ENCODE measurements at regions not wholly inside any gene's neighbourhood (a gene's known extent, or its start where the extent isn't known, plus 50 kb on each side); places are given as distances from the start of the nearest gene placed in this dataset.
"Not testable (repeated sequence)": the region's sequence is repeated elsewhere in the genome, so short reads cannot be mapped to it uniquely, and the experiment has no call there.

DNA sequence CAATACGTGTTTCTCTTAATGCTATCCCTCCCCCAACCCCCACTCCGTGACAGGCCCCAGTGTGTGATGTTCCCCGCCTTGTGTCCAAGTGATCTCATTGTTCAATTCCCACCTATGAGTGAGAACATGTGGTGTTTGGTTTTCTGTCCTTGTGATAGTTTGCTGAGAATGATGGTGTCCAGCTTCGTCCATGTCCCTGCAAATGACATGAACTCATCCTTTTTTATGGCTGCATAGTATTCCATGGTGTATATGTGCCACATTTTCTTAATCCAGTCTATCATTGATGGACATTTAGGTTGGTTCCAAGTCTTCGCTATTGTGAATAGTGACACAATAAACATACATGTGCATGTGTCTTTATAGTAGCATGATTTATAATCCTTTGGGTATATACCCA, 52.5 kb downstream of the KIAA0408 start:
- H3K4me1 ChIP-seq (replicated peaks in 1 of 2); H3K27ac ChIP-seq; in situ Hi-C loops (cut with MboI; ENCODE audit: low pct_unique_long_range_greater_than_20kb in 2 of 9, low sequenced_read_pairs in 9 of 9, unreplicated experiment in 9 of 9); H3K4me3 ChIP-seq; ATAC-seq (replicated peaks in 6 of 8): not testable (repeated sequence)
- WGBS, 10 experiments = 92 to 100% (median 97%) methylated on average over 1 to 3 of the region's 5 CpGs; no CpG with 5 or more reads in 6 of the 10 experiments

DNA sequence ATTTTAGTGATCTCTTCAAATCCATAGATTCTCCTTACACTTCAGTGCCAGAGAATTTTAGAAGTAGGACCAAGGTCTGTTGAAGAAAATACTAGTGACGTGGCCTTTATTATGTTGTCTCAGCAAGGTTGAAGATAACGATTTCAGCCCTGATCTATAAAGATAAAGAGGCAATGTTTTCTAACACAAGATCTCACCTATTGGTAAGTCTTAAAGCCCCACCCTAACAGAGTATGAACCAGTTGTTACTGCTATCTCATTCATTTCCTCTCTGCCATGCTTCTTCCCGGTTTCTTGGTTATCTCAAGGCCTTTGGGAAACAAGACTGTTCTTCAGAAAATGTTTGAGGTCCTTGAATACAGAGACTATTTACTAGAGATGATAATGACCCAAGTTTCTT, 53.1 kb downstream of the KIAA0408 start:
- WGBS, 10 experiments = 55 to 100% (median 92%) methylated on average over 2 to 3 of the region's 3 CpGs
- no peak for ATAC-seq (replicated peaks in 6 of 8)
- Histone ChIP-seq H3K4me3 (no peak overlapping the region), H3K27ac (no peak overlapping the region), H3K4me1 (replicated peaks in 1 of 2) (no peaks in the 10 kb centered on the region)
- in situ Hi-C loops (cut with MboI; ENCODE audit: low pct_unique_long_range_greater_than_20kb in 2 of 9, low sequenced_read_pairs in 9 of 9, unreplicated experiment in 9 of 9) = no loop called here

DNA sequence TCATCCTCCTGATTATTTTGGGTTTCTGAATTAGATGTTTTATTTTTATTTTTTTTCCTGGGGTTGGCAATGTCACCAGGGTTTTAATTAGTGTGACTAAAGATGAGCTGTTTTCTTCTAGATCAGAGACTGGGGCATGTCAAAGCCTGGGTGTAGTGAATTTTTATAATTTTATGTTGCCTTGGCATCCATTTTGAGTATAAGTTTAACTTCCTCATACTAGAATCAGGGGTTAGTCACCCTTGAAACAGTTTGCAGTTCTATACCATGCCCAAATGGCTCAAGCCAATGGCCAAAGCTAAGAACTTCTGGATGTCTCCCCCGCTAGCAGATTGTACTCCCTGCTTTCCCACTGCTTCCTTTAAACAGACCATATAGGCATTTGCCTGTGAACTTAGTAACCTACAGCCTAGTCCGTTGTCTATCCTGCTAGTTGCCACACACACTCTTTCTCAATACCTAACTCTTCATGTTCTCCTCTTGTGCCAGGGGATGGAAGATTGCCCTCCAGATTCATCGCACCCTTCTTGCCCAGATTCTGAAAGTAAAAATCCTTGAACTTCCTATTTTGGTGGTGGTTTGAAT, 54.5 kb downstream of the KIAA0408 start:
- H3K4me1 ChIP-seq (replicated peaks in 1 of 2) = no peaks in the 10 kb centered on the region
- H3K27ac ChIP-seq = no peak overlapping the region
- no peak overlapping the region for H3K4me3 ChIP-seq
- no peak for ATAC-seq (replicated peaks in 6 of 8)
- in situ Hi-C loops (cut with MboI; ENCODE audit: low pct_unique_long_range_greater_than_20kb in 2 of 9, low sequenced_read_pairs in 9 of 9, unreplicated experiment in 9 of 9) = no loop called here
- 67 to 100% (median 82%) methylated on average over 1 to 3 of the region's 3 CpGs for WGBS, 10 experiments

DNA sequence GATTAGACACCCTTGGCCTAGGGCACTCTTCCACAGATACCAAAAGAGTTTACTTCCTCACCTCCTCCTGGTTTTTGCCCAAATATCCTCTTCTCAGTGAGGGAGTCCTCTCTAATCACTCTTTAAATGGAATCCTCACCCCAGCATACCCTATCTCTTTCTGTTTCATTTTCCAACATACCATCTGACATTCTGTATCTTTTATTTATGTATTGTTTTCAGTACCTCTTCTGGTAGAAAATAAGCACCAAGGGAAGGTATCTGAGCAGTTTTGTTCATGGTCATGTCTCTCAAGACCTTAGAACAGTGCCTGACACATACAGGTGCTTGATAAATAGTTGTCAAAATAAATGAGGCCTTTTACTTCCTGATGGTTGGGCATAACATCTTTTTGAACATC, 55.1 kb downstream of the KIAA0408 start:
- no peak overlapping the region for H3K4me3 ChIP-seq
- in situ Hi-C loops (cut with MboI; ENCODE audit: low pct_unique_long_range_greater_than_20kb in 2 of 9, low sequenced_read_pairs in 9 of 9, unreplicated experiment in 9 of 9) = no loop called here

DNA sequence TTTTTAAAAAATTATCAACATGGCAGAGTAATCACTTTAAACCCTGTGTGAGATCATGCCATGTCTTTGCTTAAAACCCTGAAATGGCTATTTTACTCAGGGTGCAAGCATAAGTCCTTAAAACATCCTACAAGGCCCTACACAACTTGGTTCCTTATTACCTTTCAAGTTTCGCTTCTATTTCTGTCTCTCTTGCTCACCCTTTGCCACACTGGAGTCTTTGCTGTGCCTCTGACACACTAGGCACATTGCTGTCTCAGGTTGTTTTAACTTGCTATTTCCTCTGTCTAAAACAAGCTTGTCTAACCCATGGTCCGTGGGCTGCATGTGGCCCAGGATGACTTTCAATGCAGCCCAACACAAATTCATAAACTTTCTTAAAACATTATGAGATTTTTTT, 55.6 kb downstream of the KIAA0408 start:
- 57 to 100% (median 82%) methylated on average over 1 to 2 of the region's 2 CpGs for WGBS, 10 experiments
- Histone ChIP-seq H3K4me3 (no peak overlapping the region), H3K27ac (no peak overlapping the region), H3K4me1 (replicated peaks in 1 of 2) (no peaks in the 10 kb centered on the region)
- no peak for ATAC-seq (replicated peaks in 6 of 8)
- in situ Hi-C loops (cut with MboI; ENCODE audit: low pct_unique_long_range_greater_than_20kb in 2 of 9, low sequenced_read_pairs in 9 of 9, unreplicated experiment in 9 of 9) = no loop called here

More for the DNA sequence above, 55.1 kb downstream of the KIAA0408 start:
- ATAC-seq (replicated peaks in 6 of 8) = no peak
- no peak overlapping the region for H3K27ac ChIP-seq
- H3K4me1 ChIP-seq (replicated peaks in 1 of 2) = no peaks in the 10 kb centered on the region

DNA sequence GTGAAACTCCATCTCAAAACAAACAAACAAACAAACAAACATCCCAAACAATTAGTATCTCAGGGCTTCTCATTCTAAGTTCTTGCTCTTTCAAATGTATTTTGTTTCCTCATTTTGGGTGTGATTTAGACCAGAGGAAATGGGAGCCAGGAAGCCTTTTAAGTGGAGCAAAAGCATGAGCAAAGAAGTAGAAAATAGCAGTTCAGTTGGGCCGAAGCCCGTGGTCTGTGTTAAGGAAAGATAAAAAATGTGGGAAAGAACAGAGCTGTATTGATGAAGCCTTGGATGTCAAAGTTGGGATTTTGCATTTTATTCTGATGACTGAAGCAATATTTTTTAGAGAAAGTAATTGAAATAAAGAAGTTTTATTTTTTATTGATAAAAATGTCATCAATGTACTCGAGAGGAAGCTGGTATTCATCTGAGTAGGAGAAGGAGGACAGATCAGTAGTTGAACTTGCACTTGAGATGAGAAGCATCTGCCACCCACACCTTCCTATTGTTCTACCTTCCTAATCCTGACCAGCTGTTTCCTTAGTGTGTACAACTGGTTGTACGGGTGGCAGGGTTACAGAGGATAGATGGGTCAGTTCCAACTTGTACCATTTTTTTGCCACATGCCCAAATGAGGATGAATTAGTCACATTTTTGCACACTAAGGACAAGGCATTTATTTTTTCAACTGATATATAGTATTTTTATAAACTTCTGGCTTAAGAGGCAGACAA, 56.1 kb downstream of the KIAA0408 start:
- no peak overlapping the region for H3K4me3 ChIP-seq
- no peak overlapping the region for H3K27ac ChIP-seq
- WGBS, 10 experiments = 41 to 100% (median 86%) methylated on average over 2 to 4 of the region's 4 CpGs
- in situ Hi-C loops (cut with MboI; ENCODE audit: low pct_unique_long_range_greater_than_20kb in 2 of 9, low sequenced_read_pairs in 9 of 9, unreplicated experiment in 9 of 9) = no loop called here
- ATAC-seq (replicated peaks in 6 of 8) = no peak
- peaks cover 0 to 1% of the 10 kb centered on the region in 2 donors for H3K4me1 ChIP-seq (replicated peaks in 1 of 2)

DNA sequence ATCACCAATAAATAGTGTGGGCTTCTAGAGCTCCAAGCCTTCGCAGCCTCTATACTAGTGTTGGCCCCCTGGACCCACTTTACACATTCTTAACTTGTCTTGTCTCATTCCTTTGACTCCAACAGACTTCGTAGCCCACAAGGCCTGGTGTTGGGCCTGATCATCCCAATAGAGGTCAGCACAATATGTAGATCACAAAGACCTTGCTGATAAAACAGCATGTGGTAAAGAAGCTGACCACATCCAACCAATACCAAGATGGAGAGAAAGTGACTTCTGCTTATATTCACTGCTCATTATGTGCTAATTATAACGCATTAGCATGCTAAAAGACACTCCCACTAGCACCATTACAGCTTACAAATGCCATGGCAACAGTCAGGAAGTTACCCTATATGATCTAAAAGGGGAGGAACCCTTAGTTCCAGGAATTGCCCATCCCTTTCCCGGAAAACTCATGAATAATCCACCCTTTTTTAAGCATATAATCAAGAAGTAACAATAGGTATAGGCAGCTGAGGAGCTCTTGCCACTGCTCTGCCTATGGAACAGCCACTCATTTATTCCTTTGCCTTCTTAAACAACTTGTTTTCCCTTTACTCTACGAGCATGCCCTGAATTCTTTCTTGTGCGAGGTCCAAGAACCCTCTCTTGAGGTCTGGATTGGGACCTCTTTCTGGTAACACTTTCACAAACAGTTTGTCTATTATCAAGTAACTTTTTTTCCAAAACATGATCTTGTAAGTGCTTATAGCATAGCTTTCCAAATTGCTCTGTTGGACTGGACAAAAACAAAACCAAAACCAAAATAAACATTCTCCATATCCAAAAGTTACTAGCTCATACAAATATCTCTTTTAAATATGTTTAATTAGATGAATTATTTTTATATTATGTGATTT, 54.6 kb upstream of the ECHDC1 start:
- H3K4me1 ChIP-seq (replicated peaks in 1 of 2) = peaks cover 0 to 2% of the 10 kb centered on the region in 2 donors
- peak in 5 of 8 experiments; percentile 18 to 97 (median 95) for ATAC-seq (replicated peaks in 6 of 8)
- 29 to 100% (median 68%) methylated on average over 1 to 6 of the region's 6 CpGs for WGBS, 10 experiments
- no peak overlapping the region for H3K4me3 ChIP-seq
- no peak overlapping the region for H3K27ac ChIP-seq
- in situ Hi-C loops (cut with MboI; ENCODE audit: low pct_unique_long_range_greater_than_20kb in 2 of 9, low sequenced_read_pairs in 9 of 9, unreplicated experiment in 9 of 9) = no loop called here

DNA sequence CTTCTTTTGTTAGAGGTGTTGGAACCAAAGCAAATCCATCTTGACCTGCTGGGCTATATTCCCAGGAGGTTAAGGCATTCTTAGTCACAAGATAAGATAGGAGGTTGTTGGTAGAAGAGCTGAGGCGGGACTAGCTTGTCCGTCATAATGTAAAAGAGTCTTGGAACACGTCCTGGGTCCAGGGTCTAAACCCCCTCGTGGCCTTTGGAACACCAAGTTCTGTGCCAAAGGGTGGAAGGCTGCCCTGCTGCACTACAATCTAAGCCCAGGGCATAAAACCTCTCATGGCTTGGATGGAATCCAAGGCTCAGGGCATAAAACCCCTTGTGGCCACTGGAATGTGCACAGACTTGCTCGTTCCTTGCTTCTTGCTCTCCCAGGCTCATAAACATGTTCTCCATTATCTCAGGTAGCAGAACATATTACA, 53.8 kb upstream of the ECHDC1 start:
- ATAC-seq (replicated peaks in 6 of 8); in situ Hi-C loops (cut with MboI; ENCODE audit: low pct_unique_long_range_greater_than_20kb in 2 of 9, low sequenced_read_pairs in 9 of 9, unreplicated experiment in 9 of 9); H3K27ac ChIP-seq; H3K4me3 ChIP-seq; H3K4me1 ChIP-seq (replicated peaks in 1 of 2): not testable (repeated sequence)
- 60 to 100% (median 83%) methylated on average over 1 to 4 of the region's 5 CpGs; no CpG with 5 or more reads in 3 of the 10 experiments for WGBS, 10 experiments

All from motor neuron (in vitro differentiated cells).